Caki2 (cell line): ENCODE measurements at regions not wholly inside any gene's neighbourhood (a gene's known extent, or its start where the extent isn't known, plus 50 kb on each side); places are given as distances from the start of the nearest gene placed in this dataset.
"Not testable (repeated sequence)": the region's sequence is repeated elsewhere in the genome, so short reads cannot be mapped to it uniquely, and the experiment has no call there.

Experiments used
- DNase-seq: peaks from one replicate; pipeline ENCODE4 v3.0.0-alpha.2; 2015; ENCODE audit warnings: low read depth
- in situ Hi-C: cut with HindIII; loops from 2 replicates; pipeline ENCODE4 v1.10.0; 2016; ENCODE audit warnings: low sequenced_read_pairs, low pct_unique_long_range_greater_than_20kb, mixed read lengths

- in situ Hi-C loops = no loop called here
- no peak for DNase-seq
Observed at GRCh38 chr5:121424976-121425375, 426.7 kb upstream of the FTMT start.

- in situ Hi-C loops = no loop called here
- no peak for DNase-seq
Observed at GRCh38 chr5:121426153-121426552, 425.5 kb upstream of the FTMT start.

GRCh38 chr5:121429761-121430160 is 421.9 kb upstream of the FTMT start:
- in situ Hi-C loops = no loop called here
- DNase-seq = no peak

GRCh38 chr5:121430538-121430937 is 421.1 kb upstream of the FTMT start:
- no peak for DNase-seq
- in situ Hi-C loops = no loop called here

- in situ Hi-C loops = no loop called here
- DNase-seq = no peak
Observed at GRCh38 chr5:121445511-121445910, 406.2 kb upstream of the FTMT start.

GRCh38 chr5:121462441-121462840 is 389.2 kb upstream of the FTMT start:
- no peak for DNase-seq
- in situ Hi-C loops = no loop called here

- in situ Hi-C loops, DNase-seq: not testable (repeated sequence)
Observed at GRCh38 chr5:121471222-121471621, 380.5 kb upstream of the FTMT start.

GRCh38 chr5:121478636-121479035 is 373.0 kb upstream of the FTMT start:
- DNase-seq = no peak
- in situ Hi-C loops = no loop called here

GRCh38 chr5:121479337-121479736 is 372.3 kb upstream of the FTMT start:
- DNase-seq = no peak
- in situ Hi-C loops = no loop called here

- no peak for DNase-seq
- in situ Hi-C loops = no loop called here
Observed at GRCh38 chr5:121485281-121485680, 366.4 kb upstream of the FTMT start.

GRCh38 chr5:121485999-121486398 is 365.7 kb upstream of the FTMT start:
- not testable (repeated sequence) for DNase-seq

GRCh38 chr5:121489972-121490371 is 361.7 kb upstream of the FTMT start:
- DNase-seq = no peak
- in situ Hi-C loops = no loop called here

More at GRCh38 chr5:121485999-121486398, 365.7 kb upstream of the FTMT start:
- in situ Hi-C loops = not testable (repeated sequence)

GRCh38 chr5:121497176-121497575 is 354.5 kb upstream of the FTMT start:
- no peak for DNase-seq
- in situ Hi-C loops = no loop called here

- DNase-seq = peak; percentile 23
- in situ Hi-C loops = no loop called here
Observed at GRCh38 chr5:121500310-121500709, 351.4 kb upstream of the FTMT start.

- in situ Hi-C loops = no loop called here
- DNase-seq = peak; percentile 43
Observed at GRCh38 chr5:121503111-121503840, 348.4 kb upstream of the FTMT start.

GRCh38 chr5:121516997-121517396 is 334.7 kb upstream of the FTMT start:
- no peak for DNase-seq
- in situ Hi-C loops = no loop called here

- no peak for DNase-seq
- in situ Hi-C loops = no loop called here
Observed at GRCh38 chr5:121525706-121526105, 326.0 kb upstream of the FTMT start.

- DNase-seq = no peak
- in situ Hi-C loops = no loop called here
Observed at GRCh38 chr5:121526908-121527307, 324.8 kb upstream of the FTMT start.

- DNase-seq = no peak
- in situ Hi-C loops = no loop called here
Observed at GRCh38 chr5:121533814-121534213, 317.9 kb upstream of the FTMT start.

GRCh38 chr5:121550989-121551388 is 300.7 kb upstream of the FTMT start:
- DNase-seq = no peak
- in situ Hi-C loops = no loop called here
